PC-3 (cell line): ENCODE measurements at regions not wholly inside any gene's neighbourhood (a gene's known extent, or its start where the extent isn't known, plus 50 kb on each side); places are given as distances from the start of the nearest gene placed in this dataset.

Experiments used
- CTCF ChIP-seq: fragments of 300-600 bp; sonication (generic); conservative IDR thresholded peaks from 2 replicates; pipeline ENCODE4 v1.5.1; 2017; ENCODE audit warnings: antibody characterized with exemption, low read depth, mild to moderate bottlenecking, low read length
- EZH2 ChIP-seq: fragments of 300-600 bp; sonication (generic); IDR thresholded peaks from one replicate; pipeline ENCODE4 v1.6.1; 2017; ENCODE audit warnings: antibody characterized with exemption, mild to moderate bottlenecking, low read length; ENCODE audit not compliant: unreplicated experiment
- EZH2phosphoT487 ChIP-seq: fragments of 300-600 bp; sonication (generic); IDR thresholded peaks from 2 replicates; pipeline ENCODE4 v1.6.1; 2018; ENCODE audit warnings: mild to moderate bottlenecking, antibody characterized with exemption, low read length, borderline replicate concordance

GRCh38 chr14:62599616-62600385 is 445.5 kb downstream of the KCNH5 start:
- TF ChIP-seq CTCF: no peak
- TF ChIP-seq EZH2: no peak
- no peak for TF ChIP-seq EZH2phosphoT487
